H1 (cell line): ENCODE measurements at regions not wholly inside any gene's neighbourhood (a gene's known extent, or its start where the extent isn't known, plus 50 kb on each side); places are given as distances from the start of the nearest gene placed in this dataset.

Experiments
- CTCF ChIA-PET: fragments of 300-600 bp; sonication (Branson Sonifier 250); formaldehyde crosslinking; loops from one replicate; lab custom pipeline; 2021; ENCODE audit not compliant: partially characterized antibody; lab: Charles Lee
- POLR2A ChIA-PET: fragments of 300-600 bp; sonication (Branson Sonifier 250); formaldehyde crosslinking; loops from one replicate; lab custom pipeline; 2021; ENCODE audit warnings: inconsistent platforms; ENCODE audit not compliant: partially characterized antibody; lab: Charles Lee
- DNase-seq, 2 experiments: peaks; one replicate each; pipeline versions ENCODE4 v3.0.0 to v3.0.0-alpha.2; 2010 to 2022; ENCODE audit warnings: low spot score in 2 of 2, low read depth in 1 of 2, mixed read lengths in 1 of 2
- FAIRE-seq: peaks from 2 replicates; lab custom pipeline; 2011; peaks lifted over from hg19 to GRCh38; lab: Jason Lieb, UNC
- H2AFZ ChIP-seq: 2 replicates; pipeline ENCODE4 v1.8.1; 2012; ENCODE audit warnings: low read length, inconsistent platforms
- H2AK5ac ChIP-seq: 2 replicates; pipeline ENCODE4 v1.6.1; 2013; ENCODE audit warnings: low read depth, low read length
- H2BK120ac ChIP-seq: replicated peaks from 2 replicates; pipeline ENCODE3; 2013; ENCODE audit warnings: low read depth, low read length, inconsistent platforms
- H2BK12ac ChIP-seq: 2 replicates; pipeline ENCODE4 v1.6.1; 2013; ENCODE audit warnings: low read depth, low read length
- H2BK15ac ChIP-seq: 2 replicates; pipeline ENCODE4 v1.6.1; 2013; ENCODE audit warnings: low read length
- H2BK20ac ChIP-seq: 2 replicates; pipeline ENCODE4 v1.6.1; 2013; ENCODE audit warnings: low read length
- H2BK5ac ChIP-seq: 2 replicates; pipeline ENCODE4 v1.6.1; 2013; ENCODE audit warnings: low read depth, low read length
- H3K14ac ChIP-seq: 2 replicates; pipeline ENCODE4 v1.6.1; 2013; ENCODE audit warnings: inconsistent platforms; ENCODE audit not compliant: insufficient read length
- H3K18ac ChIP-seq: 2 replicates; pipeline ENCODE4 v1.6.1; 2013; ENCODE audit warnings: low read length; ENCODE audit errors: extremely low read depth
- H3K23ac ChIP-seq: 2 replicates; pipeline ENCODE4 v1.6.1; 2013; ENCODE audit warnings: inconsistent platforms; ENCODE audit not compliant: insufficient read length
- H3K23me2 ChIP-seq: 2 replicates; pipeline ENCODE4 v1.6.1; 2013; ENCODE audit warnings: low read depth, low read length
- H3K27ac ChIP-seq: 2 replicates; pipeline ENCODE4 v1.6.1; 2011; ENCODE audit warnings: low read depth, low read length, inconsistent platforms
- H3K27me3 ChIP-seq, 4 experiments: replicated peaks in 1 of 4; 1 replicate in 1 of 4; 2 replicates in 3 of 4; pipeline versions ENCODE4 v1.6.1 to v1.8.1; 2011 to 2013; ENCODE audit warnings: low read length in 3 of 4, mild to moderate bottlenecking in 3 of 4, inconsistent platforms in 2 of 4, mixed read lengths in 2 of 4, moderate library complexity in 1 of 4; ENCODE audit not compliant: control insufficient read depth in 3 of 4, insufficient read depth in 3 of 4; ENCODE audit errors: extremely low read depth in 1 of 4
- H3K36me3 ChIP-seq, 4 experiments: 2 replicates each; pipeline versions ENCODE4 v1.6.1 to v1.8.1; 2011 to 2013; ENCODE audit warnings: mild to moderate bottlenecking in 4 of 4, low read length in 3 of 4, moderate library complexity in 2 of 4, control low read depth in 1 of 4, inconsistent platforms in 1 of 4; ENCODE audit not compliant: insufficient read depth in 4 of 4, control insufficient read depth in 2 of 4
- H3K4ac ChIP-seq: replicated peaks from 2 replicates; pipeline ENCODE3; 2013; ENCODE audit warnings: low read length, low read depth, mixed read lengths, inconsistent platforms; ENCODE audit not compliant: insufficient read length
- H3K4me1 ChIP-seq, 4 experiments: replicated peaks in 1 of 4; 1 replicate in 1 of 4; 2 replicates in 3 of 4; pipeline versions ENCODE4 v1.6.1 to v1.8.1; 2011 to 2013; ENCODE audit warnings: low read length in 3 of 4, inconsistent platforms in 2 of 4, mixed read lengths in 1 of 4; ENCODE audit not compliant: insufficient read depth in 4 of 4, control insufficient read depth in 3 of 4
- H3K4me2 ChIP-seq, 2 experiments: 2 replicates each; pipeline versions ENCODE4 v1.6.1 to v1.8.1; 2011 to 2013; ENCODE audit warnings: low read depth in 2 of 2, low read length in 2 of 2, control low read depth in 1 of 2, inconsistent platforms in 1 of 2, mild to moderate bottlenecking in 1 of 2; ENCODE audit not compliant: insufficient read depth in 1 of 2
- H3K4me3 ChIP-seq, 4 experiments: fragments of 200-600, 300-600 bp in 1 of 4; sonication (generic), shearing (Covaris generic), sonication (Bioruptor Twin) in 1 of 4; 2 replicates each; pipeline versions ENCODE4 v1.5.1 to v1.8.1; 2011 to 2016; ENCODE audit warnings: low read length in 4 of 4, low read depth in 3 of 4, control low read depth in 2 of 4, inconsistent platforms in 2 of 4, mild to moderate bottlenecking in 2 of 4, mixed read lengths in 1 of 4, moderate library complexity in 1 of 4; ENCODE audit not compliant: insufficient read depth in 2 of 4; ENCODE audit errors: extremely low read depth in 1 of 4
- H3K56ac ChIP-seq: replicated peaks from 2 replicates; pipeline ENCODE3; 2013; ENCODE audit warnings: low read depth, mild to moderate bottlenecking, mixed read lengths, low read length, inconsistent platforms; ENCODE audit not compliant: insufficient read length
- H3K79me1 ChIP-seq: 2 replicates; pipeline ENCODE4 v1.6.1; 2013; ENCODE audit warnings: low read depth, low read length, control low read depth
- H3K79me2 ChIP-seq, 2 experiments: 2 replicates each; pipeline versions ENCODE4 v1.6.1 to v1.8.1; 2012 to 2013; ENCODE audit warnings: low read length in 2 of 2, mild to moderate bottlenecking in 2 of 2, inconsistent platforms in 1 of 2; ENCODE audit not compliant: insufficient read depth in 2 of 2, control insufficient read depth in 1 of 2
- H3K9ac ChIP-seq, 4 experiments: replicated peaks in 1 of 4; 1 replicate in 1 of 4; 2 replicates in 3 of 4; pipeline versions ENCODE4 v1.6.1 to v1.8.1; 2011 to 2013; ENCODE audit warnings: low read depth in 3 of 4, low read length in 3 of 4, control low read depth in 2 of 4, mild to moderate bottlenecking in 2 of 4, moderate library complexity in 2 of 4, inconsistent platforms in 1 of 4; ENCODE audit errors: extremely low read depth in 1 of 4
- H3K9me3 ChIP-seq, 2 experiments: 2 replicates each; pipeline versions ENCODE4 v1.6.1 to v1.8.1; 2012 to 2013; ENCODE audit warnings: mild to moderate bottlenecking in 2 of 2, moderate library complexity in 2 of 2, control low read depth in 1 of 2, inconsistent platforms in 1 of 2, low read depth in 1 of 2, low read length in 1 of 2, mixed read lengths in 1 of 2; ENCODE audit not compliant: insufficient read depth in 2 of 2
- H4K20me1 ChIP-seq, 2 experiments: replicated peaks in 1 of 2; 2 replicates each; pipeline versions ENCODE3 to v1.8.1; 2011 to 2013; ENCODE audit warnings: inconsistent platforms in 2 of 2, low read length in 2 of 2, mild to moderate bottlenecking in 1 of 2; ENCODE audit not compliant: insufficient read depth in 2 of 2, control insufficient read depth in 1 of 2
- H4K5ac ChIP-seq: 2 replicates; pipeline ENCODE4 v1.6.1; 2013; ENCODE audit warnings: low read length, low read depth, mixed read lengths, inconsistent platforms; ENCODE audit not compliant: insufficient read length
- H4K8ac ChIP-seq: 2 replicates; pipeline ENCODE4 v1.8.0; 2013; ENCODE audit warnings: mild to moderate bottlenecking, moderate library complexity, low read length, inconsistent platforms; ENCODE audit not compliant: insufficient read depth; ENCODE audit errors: extremely low read depth
- H4K91ac ChIP-seq: replicated peaks from 2 replicates; pipeline ENCODE3; 2013; ENCODE audit warnings: low read length, mixed read lengths, inconsistent platforms; ENCODE audit not compliant: insufficient read length
- E2F6 ChIP-seq: IDR thresholded peaks from 2 replicates; pipeline ENCODE4 v1.6.1; 2012; ENCODE audit warnings: inconsistent platforms
- HDAC2 ChIP-seq, 2 experiments: fragments of 300-600 bp in 1 of 2; sonication (generic) in 1 of 2; IDR thresholded peaks; 2 replicates each; pipeline ENCODE4 v1.6.1; 2011 to 2012; ENCODE audit warnings: low read depth in 2 of 2, low read length in 2 of 2, mild to moderate bottlenecking in 2 of 2, moderate library complexity in 2 of 2, borderline replicate concordance in 1 of 2, inconsistent platforms in 1 of 2
- YY1 ChIP-seq: IDR thresholded peaks from 2 replicates; pipeline ENCODE4 v1.6.1; 2011; ENCODE audit warnings: low read depth, mild to moderate bottlenecking, low read length
- WGBS, 2 experiments: shearing (Covaris generic) in 1 of 2; methylation state at CpG; one replicate each; pipeline versions ENCODE4 v1.1.6 to v1.1.7; 2013 to 2015; ENCODE audit warnings: low lambda C conversion rate in 2 of 2, mixed read lengths in 2 of 2, inconsistent platforms in 1 of 2, low coverage in 1 of 2, missing lambda C conversion rate in 1 of 2; ENCODE audit not compliant: insufficient replicate concordance in 2 of 2, insufficient coverage in 1 of 2, insufficient read length in 1 of 2; ENCODE audit errors: extremely low coverage in 1 of 2, missing lambda C conversion rate in 1 of 2; 5-methylcytosine and 5-hydroxymethylcytosine counted together

- no peak overlapping the region for H4K5ac ChIP-seq
- no peak overlapping the region for H3K4ac ChIP-seq
- H3K79me2 ChIP-seq: no peaks in the 10 kb centered on the region; a peak in 1 of 4 replicates
- no peaks in the 10 kb centered on the region; a peak in 1 of 8 replicates for H3K36me3 ChIP-seq
- no peak overlapping the region for H3K18ac ChIP-seq
- H3K79me1 ChIP-seq: no peaks in the 10 kb centered on the region
- H3K4me1 ChIP-seq: no peaks in the 10 kb centered on the region; a peak in 1 of 7 replicates
- H3K9me3 ChIP-seq: no peaks in the 10 kb centered on the region; a peak in 1 of 4 replicates
- H2BK12ac ChIP-seq: no peak overlapping the region
- DNase-seq: no peak
- H3K4me3 ChIP-seq: no peak overlapping the region
- H3K14ac ChIP-seq: no peak overlapping the region
- H2BK15ac ChIP-seq: no peak overlapping the region
- no peak overlapping the region for H2AFZ ChIP-seq
- H3K23ac ChIP-seq: no peak overlapping the region
- no peak overlapping the region for H4K91ac ChIP-seq
- peaks cover 3% of the 10 kb centered on the region; the same call in 1 of the 2 replicates for H3K23me2 ChIP-seq
- H2AK5ac ChIP-seq: no peak overlapping the region
- no peak overlapping the region for H3K56ac ChIP-seq
- H4K20me1 ChIP-seq: peaks cover 0 to 5% of the 10 kb centered on the region in 2 experiments
- no peak overlapping the region for H2BK5ac ChIP-seq
- no peak overlapping the region for H3K9ac ChIP-seq
- H3K4me2 ChIP-seq: no peak overlapping the region
- POLR2A ChIA-PET: no interaction called here
- H4K8ac ChIP-seq: no peak overlapping the region
- no peak overlapping the region for H2BK20ac ChIP-seq
- no peak for FAIRE-seq
- WGBS, 2 experiments: 93% methylated on average over 16 of the region's 16 CpGs; no CpG with 5 or more reads in 1 of the 2 experiments
- H3K27me3 ChIP-seq: no peaks in the 10 kb centered on the region
- CTCF ChIA-PET: interaction anchor here (0.8 kb wide), 1 partner anchor 50 kb away, joined by 3 read pairs; no protein-coding TSS in a partner anchor
- no peak overlapping the region for H3K27ac ChIP-seq
- no peak for TF ChIP-seq HDAC2 (IDR thresholded peaks at IDR 0.05; ENCODE audit: borderline replicate concordance in 1 of 2, low read depth in 2 of 2, low read length in 2 of 2)
- TF ChIP-seq YY1: no peak
- no peak for TF ChIP-seq E2F6
- no peak overlapping the region for H2BK120ac ChIP-seq
Observed at GRCh38 chr10:131843881-131844284, 56.9 kb upstream of the PPP2R2D start.
